DND-41 (cell line): ENCODE measurements at regions not wholly inside any gene's neighbourhood (a gene's known extent, or its start where the extent isn't known, plus 50 kb on each side); places are given as distances from the start of the nearest gene placed in this dataset.

ENCODE experiments used
- ATAC-seq: fragments of 200-7000 bp; cut with Tn5 transposase; 3 replicates; pipeline ENCODE4 v1.9.1; 2021; ENCODE audit warnings: low read depth; ENCODE audit not compliant: insufficient read depth
- DNase-seq: peaks from one replicate; pipeline ENCODE4 v3.0.0-alpha.2; 2020
- H2AFZ ChIP-seq: 2 replicates; pipeline ENCODE4 v1.6.0; 2012; ENCODE audit warnings: low read depth, low read length
- H3K27ac ChIP-seq: 2 replicates; pipeline ENCODE4 v1.5.1; 2012; ENCODE audit warnings: low read length, inconsistent platforms
- H3K27me3 ChIP-seq: fragments of 200-600 bp; sonication (generic); 2 replicates; pipeline ENCODE4 v1.6.0; 2012; ENCODE audit warnings: low read length, mild to moderate bottlenecking, inconsistent platforms; ENCODE audit not compliant: insufficient read depth, poor library complexity
- H3K36me3 ChIP-seq: 2 replicates; pipeline ENCODE4 v1.5.1; 2012; ENCODE audit warnings: low read length, inconsistent platforms; ENCODE audit not compliant: insufficient read depth
- H3K4me1 ChIP-seq: 2 replicates; pipeline ENCODE4 v1.5.1; 2012; ENCODE audit warnings: mild to moderate bottlenecking, low read length; ENCODE audit not compliant: insufficient read depth
- H3K4me2 ChIP-seq: 2 replicates; pipeline ENCODE4 v1.6.0; 2012; ENCODE audit warnings: mild to moderate bottlenecking, moderate library complexity, low read length, inconsistent platforms; ENCODE audit not compliant: insufficient read depth
- H3K4me3 ChIP-seq, 2 experiments: fragments of 200-600 bp in 1 of 2; shearing (Covaris generic) in 1 of 2; 2 replicates each; pipeline ENCODE4 v1.5.1; 2012 to 2016; ENCODE audit warnings: inconsistent platforms in 2 of 2, low read length in 2 of 2, mild to moderate bottlenecking in 2 of 2, low read depth in 1 of 2, moderate library complexity in 1 of 2
- H3K79me2 ChIP-seq: 2 replicates; pipeline ENCODE4 v1.6.0; 2012; ENCODE audit warnings: low read length, inconsistent platforms; ENCODE audit not compliant: insufficient read depth
- H3K9ac ChIP-seq: 2 replicates; pipeline ENCODE4 v1.6.0; 2012; ENCODE audit warnings: low read depth, mild to moderate bottlenecking, inconsistent platforms, low read length, moderate library complexity
- H3K9me3 ChIP-seq: 2 replicates; pipeline ENCODE4 v1.5.1; 2012; ENCODE audit warnings: low read length, moderate library complexity, mild to moderate bottlenecking, inconsistent platforms; ENCODE audit not compliant: insufficient read depth, severe bottlenecking
- H4K20me1 ChIP-seq: 2 replicates; pipeline ENCODE4 v1.6.0; 2012; ENCODE audit warnings: low read length; ENCODE audit not compliant: insufficient read depth
- EZH2 ChIP-seq: IDR thresholded peaks from 3 replicates; pipeline ENCODE4 v1.6.1; 2012; ENCODE audit warnings: borderline replicate concordance, low read depth, mild to moderate bottlenecking, moderate library complexity, low read length, inconsistent platforms; ENCODE audit not compliant: severe bottlenecking
- TF ChIP-seq, protein P1 (sequence below): IDR thresholded peaks from 2 replicates; pipeline ENCODE4 v1.5.1; 2012; ENCODE audit warnings: borderline replicate concordance, low read length, moderate library complexity, mild to moderate bottlenecking; ENCODE audit not compliant: poor library complexity, severe bottlenecking; ENCODE audit errors: extremely low read depth

- Histone ChIP-seq H3K4me1 (no peaks in the 10 kb centered on the region), H3K36me3 (no peaks in the 10 kb centered on the region), H2AFZ (no peak overlapping the region), H3K4me2 (no peak overlapping the region), H3K27ac (no peak overlapping the region), H3K79me2 (no peaks in the 10 kb centered on the region), H3K27me3 (no peaks in the 10 kb centered on the region), H3K9ac (no peak overlapping the region), H3K9me3 (no peaks in the 10 kb centered on the region), H3K4me3 (no peak overlapping the region), H4K20me1 (no peaks in the 10 kb centered on the region)
- TF ChIP-seq EZH2 = no peak
- TF ChIP-seq, protein P1, sequence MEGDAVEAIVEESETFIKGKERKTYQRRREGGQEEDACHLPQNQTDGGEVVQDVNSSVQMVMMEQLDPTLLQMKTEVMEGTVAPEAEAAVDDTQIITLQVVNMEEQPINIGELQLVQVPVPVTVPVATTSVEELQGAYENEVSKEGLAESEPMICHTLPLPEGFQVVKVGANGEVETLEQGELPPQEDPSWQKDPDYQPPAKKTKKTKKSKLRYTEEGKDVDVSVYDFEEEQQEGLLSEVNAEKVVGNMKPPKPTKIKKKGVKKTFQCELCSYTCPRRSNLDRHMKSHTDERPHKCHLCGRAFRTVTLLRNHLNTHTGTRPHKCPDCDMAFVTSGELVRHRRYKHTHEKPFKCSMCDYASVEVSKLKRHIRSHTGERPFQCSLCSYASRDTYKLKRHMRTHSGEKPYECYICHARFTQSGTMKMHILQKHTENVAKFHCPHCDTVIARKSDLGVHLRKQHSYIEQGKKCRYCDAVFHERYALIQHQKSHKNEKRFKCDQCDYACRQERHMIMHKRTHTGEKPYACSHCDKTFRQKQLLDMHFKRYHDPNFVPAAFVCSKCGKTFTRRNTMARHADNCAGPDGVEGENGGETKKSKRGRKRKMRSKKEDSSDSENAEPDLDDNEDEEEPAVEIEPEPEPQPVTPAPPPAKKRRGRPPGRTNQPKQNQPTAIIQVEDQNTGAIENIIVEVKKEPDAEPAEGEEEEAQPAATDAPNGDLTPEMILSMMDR = no peak
- DNase-seq (no peak), ATAC-seq (no peak)
Measured at GRCh38 chr2:72007402-72007801, 140.3 kb downstream of the CYP26B1 start.

GRCh38 chr2:72006188-72006736 lies 141.4 kb downstream of the CYP26B1 start:
- Histone ChIP-seq H4K20me1 (no peaks in the 10 kb centered on the region), H2AFZ (no peak overlapping the region), H3K9me3 (no peaks in the 10 kb centered on the region), H3K4me2 (no peak overlapping the region), H3K4me3 (no peak overlapping the region), H3K27me3 (no peaks in the 10 kb centered on the region), H3K4me1 (no peaks in the 10 kb centered on the region), H3K27ac (no peak overlapping the region), H3K36me3 (no peaks in the 10 kb centered on the region), H3K79me2 (no peaks in the 10 kb centered on the region), H3K9ac (no peak overlapping the region)
- ATAC-seq (no peak), DNase-seq (no peak)
- no peak for TF ChIP-seq EZH2
- TF ChIP-seq, protein P1 = no peak

- H3K79me2 ChIP-seq = no peaks in the 10 kb centered on the region
- H3K4me1 ChIP-seq = no peaks in the 10 kb centered on the region
- no peaks in the 10 kb centered on the region for H4K20me1 ChIP-seq
- H3K27me3 ChIP-seq = no peaks in the 10 kb centered on the region
- H3K9ac ChIP-seq = no peak overlapping the region
- no peak overlapping the region for H3K27ac ChIP-seq
- ATAC-seq = no peak
- no peak overlapping the region for H3K4me3 ChIP-seq
- no peaks in the 10 kb centered on the region for H3K36me3 ChIP-seq
- no peak for DNase-seq
- no peaks in the 10 kb centered on the region for H3K9me3 ChIP-seq
- H2AFZ ChIP-seq = no peak overlapping the region
- H3K4me2 ChIP-seq = no peak overlapping the region
- TF ChIP-seq, protein P1 = no peak
- TF ChIP-seq EZH2 = no peak
Measured at GRCh38 chr2:72004976-72005375, 142.7 kb downstream of the CYP26B1 start.
